Chondrocyte (in vitro differentiated cells): ENCODE measurements at regions not wholly inside any gene's neighbourhood (a gene's known extent, or its start where the extent isn't known, plus 50 kb on each side); places are given as distances from the start of the nearest gene placed in this dataset.

Source experiments
- DNase-seq: peaks from one replicate; pipeline ENCODE4 v3.0.0; 2021; ENCODE audit warnings: mixed read lengths, low spot score
- H3K27ac Mint-ChIP-seq: one replicate; pipeline ENCODE4 v1.8.0; 2021; ENCODE audit warnings: mild to moderate bottlenecking, moderate library complexity, mixed read lengths; ENCODE audit not compliant: unreplicated experiment
- H3K27me3 Mint-ChIP-seq: 2 replicates; pipeline ENCODE4 v1.8.0; 2021; ENCODE audit warnings: low read depth, mixed read lengths
- H3K36me3 Mint-ChIP-seq: 2 replicates; pipeline ENCODE4 v1.8.0; 2021; ENCODE audit warnings: low read depth, mixed read lengths
- H3K4me1 Mint-ChIP-seq: 2 replicates; pipeline ENCODE4 v1.8.0; 2021; ENCODE audit warnings: low read depth, mild to moderate bottlenecking, mixed read lengths
- H3K4me3 Mint-ChIP-seq: one replicate; pipeline ENCODE4 v1.8.0; 2021; ENCODE audit warnings: mild to moderate bottlenecking, moderate library complexity, mixed read lengths; ENCODE audit not compliant: unreplicated experiment
- H3K9me3 Mint-ChIP-seq: 2 replicates; pipeline ENCODE4 v1.8.0; 2021; ENCODE audit warnings: low read depth, mixed read lengths
- TF ChIP-seq, protein P1 (sequence below): fragments of 200-600 bp; sonication (generic); IDR thresholded peaks from 2 replicates; pipeline ENCODE4 v1.5.0; 2021; ENCODE audit warnings: antibody characterized with exemption, mild to moderate bottlenecking, moderate library complexity

DNA sequence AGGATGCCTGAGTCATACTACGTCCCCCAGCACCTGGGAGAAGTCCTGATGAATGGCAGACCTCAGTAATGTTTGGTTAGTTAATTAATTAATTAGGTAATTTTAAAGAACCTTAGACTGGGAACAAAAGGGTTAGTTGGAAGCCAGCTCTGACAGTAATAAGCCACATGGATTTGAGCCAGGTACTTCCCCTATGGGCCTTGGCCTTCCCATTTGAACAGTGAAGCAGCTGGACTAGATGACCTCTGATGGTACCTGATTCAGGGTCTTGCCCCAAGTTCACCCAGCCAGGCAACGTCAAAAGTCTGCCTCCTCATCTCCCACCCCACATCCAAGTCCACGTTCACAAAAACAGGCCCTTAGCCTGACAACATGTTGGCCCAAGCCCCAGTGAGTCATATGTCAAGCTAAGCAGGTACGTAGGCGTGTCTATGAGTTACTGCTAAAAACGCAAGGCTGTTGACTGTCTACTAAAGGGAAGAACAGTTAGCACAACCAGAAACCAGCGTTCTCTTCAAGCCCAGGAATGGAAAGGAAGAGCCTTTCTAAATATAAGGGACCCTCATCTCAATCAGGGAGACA, 303.2 kb downstream of the ACTL7B start:
- Mint-ChIP-seq H3K4me3 (no peak overlapping the region), H3K27ac (no peak overlapping the region), H3K36me3 (no peaks in the 10 kb centered on the region), H3K27me3 (no peaks in the 10 kb centered on the region), H3K4me1 (peaks cover 20% of the 10 kb centered on the region), H3K9me3 (no peaks in the 10 kb centered on the region)
- TF ChIP-seq, protein P1, sequence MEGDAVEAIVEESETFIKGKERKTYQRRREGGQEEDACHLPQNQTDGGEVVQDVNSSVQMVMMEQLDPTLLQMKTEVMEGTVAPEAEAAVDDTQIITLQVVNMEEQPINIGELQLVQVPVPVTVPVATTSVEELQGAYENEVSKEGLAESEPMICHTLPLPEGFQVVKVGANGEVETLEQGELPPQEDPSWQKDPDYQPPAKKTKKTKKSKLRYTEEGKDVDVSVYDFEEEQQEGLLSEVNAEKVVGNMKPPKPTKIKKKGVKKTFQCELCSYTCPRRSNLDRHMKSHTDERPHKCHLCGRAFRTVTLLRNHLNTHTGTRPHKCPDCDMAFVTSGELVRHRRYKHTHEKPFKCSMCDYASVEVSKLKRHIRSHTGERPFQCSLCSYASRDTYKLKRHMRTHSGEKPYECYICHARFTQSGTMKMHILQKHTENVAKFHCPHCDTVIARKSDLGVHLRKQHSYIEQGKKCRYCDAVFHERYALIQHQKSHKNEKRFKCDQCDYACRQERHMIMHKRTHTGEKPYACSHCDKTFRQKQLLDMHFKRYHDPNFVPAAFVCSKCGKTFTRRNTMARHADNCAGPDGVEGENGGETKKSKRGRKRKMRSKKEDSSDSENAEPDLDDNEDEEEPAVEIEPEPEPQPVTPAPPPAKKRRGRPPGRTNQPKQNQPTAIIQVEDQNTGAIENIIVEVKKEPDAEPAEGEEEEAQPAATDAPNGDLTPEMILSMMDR: no peak
- no peak for DNase-seq

DNA sequence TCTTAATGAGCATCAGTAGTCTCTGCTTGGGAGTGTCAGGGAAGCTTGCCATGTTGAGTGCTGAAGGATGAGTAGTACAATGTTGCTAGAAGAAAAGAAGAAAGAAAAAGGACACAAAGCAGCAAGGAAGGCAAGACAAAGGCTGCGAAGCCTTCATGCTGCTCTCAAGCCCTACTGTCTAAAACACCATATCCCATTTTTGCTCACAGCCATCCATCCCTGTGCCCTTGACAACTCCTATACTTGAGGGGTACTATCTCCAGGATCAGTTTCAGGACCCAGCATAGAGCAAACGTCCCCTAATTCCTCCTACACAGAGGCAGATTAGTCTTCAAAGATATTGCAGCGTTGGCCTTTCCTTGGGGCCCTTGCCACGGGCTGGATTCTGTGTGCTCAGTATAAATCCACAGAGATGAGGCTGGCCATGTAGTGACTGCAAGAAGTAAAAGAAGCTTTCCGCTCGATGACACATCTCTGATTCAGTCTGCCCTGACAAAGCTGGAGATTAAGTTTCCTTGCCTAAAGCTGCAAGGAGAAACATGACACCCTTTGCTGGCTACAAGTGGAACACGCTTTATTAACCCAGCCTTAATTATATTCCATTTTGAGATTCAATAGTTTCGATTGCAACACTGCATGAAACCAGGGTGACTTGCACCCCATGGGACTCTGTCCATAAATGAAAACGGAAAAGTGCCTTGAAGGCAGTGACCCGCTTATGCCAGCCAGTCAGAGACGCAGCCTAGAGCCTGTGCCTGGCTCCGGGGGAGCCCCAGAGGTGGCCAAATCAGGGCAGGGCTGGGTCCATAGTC, 304.6 kb downstream of the ACTL7B start:
- H3K36me3 Mint-ChIP-seq: no peaks in the 10 kb centered on the region
- TF ChIP-seq, protein P1: peak; percentile 12
- peak overlapping the region; percentile 39 for H3K27ac Mint-ChIP-seq
- peaks cover 20% of the 10 kb centered on the region for H3K4me1 Mint-ChIP-seq
- no peak overlapping the region for H3K4me3 Mint-ChIP-seq
- no peaks in the 10 kb centered on the region for H3K27me3 Mint-ChIP-seq
- H3K9me3 Mint-ChIP-seq: no peaks in the 10 kb centered on the region
- DNase-seq: no peak

DNA sequence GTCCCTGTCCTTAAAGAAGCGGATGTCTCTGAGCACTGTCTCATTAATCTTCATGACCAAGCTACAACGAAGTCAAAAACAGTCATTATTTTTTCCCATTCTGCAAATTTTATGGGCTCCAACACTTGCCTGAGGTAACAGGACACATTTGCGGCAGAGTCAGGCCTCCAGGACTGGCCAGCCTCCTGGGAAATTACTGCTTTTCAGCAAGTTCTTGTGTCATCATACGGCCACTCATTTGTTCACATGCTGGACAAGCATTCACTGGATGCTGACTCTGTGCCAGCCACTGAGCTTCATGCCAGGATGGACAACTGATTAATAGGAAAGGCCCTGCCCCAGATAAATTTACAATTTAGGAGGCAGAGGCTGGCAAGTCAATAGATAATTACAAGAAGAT, 305.7 kb downstream of the ACTL7B start:
- peaks cover 2% of the 10 kb centered on the region for H3K9me3 Mint-ChIP-seq
- no peak overlapping the region for H3K4me3 Mint-ChIP-seq
- no peak overlapping the region for H3K27ac Mint-ChIP-seq
- H3K4me1 Mint-ChIP-seq: peaks cover 20% of the 10 kb centered on the region
- TF ChIP-seq, protein P1: no peak
- DNase-seq: no peak
- no peaks in the 10 kb centered on the region for H3K27me3 Mint-ChIP-seq
- H3K36me3 Mint-ChIP-seq: no peaks in the 10 kb centered on the region

DNA sequence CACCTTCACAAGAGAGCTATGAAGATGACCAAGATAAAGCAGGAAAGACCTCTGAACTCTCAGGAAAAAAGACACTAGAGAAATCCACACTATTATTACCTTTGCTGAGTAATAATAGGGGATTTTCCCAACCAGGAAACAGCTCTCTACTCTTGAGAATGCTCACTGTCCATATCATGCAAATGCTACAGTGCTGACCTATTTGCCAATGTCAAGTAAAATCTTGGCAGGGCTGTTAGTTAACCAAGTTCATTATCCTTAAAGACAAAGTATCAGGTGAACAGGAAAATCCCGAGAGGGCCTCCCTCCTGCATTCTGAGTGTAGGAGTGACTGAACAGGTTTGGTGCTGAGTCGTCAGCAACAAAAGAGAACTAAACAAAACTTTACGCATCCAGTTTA, 306.6 kb downstream of the ACTL7B start:
- Mint-ChIP-seq H3K27me3 (no peaks in the 10 kb centered on the region), H3K9me3 (peaks cover 2% of the 10 kb centered on the region), H3K36me3 (no peaks in the 10 kb centered on the region), H3K27ac (no peak overlapping the region), H3K4me3 (no peak overlapping the region), H3K4me1 (peaks cover 20% of the 10 kb centered on the region)
- DNase-seq: no peak
- TF ChIP-seq, protein P1: no peak

DNA sequence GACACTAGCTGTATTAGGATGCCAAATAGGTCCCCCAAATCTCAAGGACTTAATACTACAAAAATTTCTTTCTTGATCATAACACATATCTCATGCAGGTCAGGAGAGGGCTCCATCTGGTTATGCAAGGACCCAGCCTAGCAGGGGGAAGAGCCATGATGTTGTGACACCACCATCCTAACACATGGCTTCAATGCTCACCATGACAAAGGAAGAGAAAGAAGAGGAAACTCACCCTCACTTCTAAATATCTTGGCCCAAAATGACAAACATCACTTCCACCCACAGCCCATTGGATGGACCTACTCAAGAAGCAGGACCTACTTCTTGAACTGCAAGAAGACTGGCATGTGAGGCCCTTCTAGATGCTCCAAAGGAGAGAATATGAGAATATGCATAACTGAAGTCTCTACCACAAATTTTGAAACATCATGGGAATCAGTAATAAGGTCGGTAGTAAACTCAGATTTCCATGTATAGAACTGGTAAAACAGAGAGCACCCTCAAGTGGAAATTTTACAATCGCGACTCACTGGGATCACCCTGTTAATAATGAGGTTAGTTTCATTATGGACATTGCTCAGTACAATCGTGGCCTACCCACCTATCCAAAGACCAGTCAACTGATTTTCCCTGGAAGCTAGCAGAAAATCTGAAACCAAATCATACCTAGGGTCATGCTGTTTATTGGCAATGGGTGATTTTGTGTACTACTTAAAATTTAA, 308.2 kb downstream of the ACTL7B start:
- no peak overlapping the region for H3K4me3 Mint-ChIP-seq
- no peaks in the 10 kb centered on the region for H3K36me3 Mint-ChIP-seq
- peaks cover 2% of the 10 kb centered on the region for H3K9me3 Mint-ChIP-seq
- no peaks in the 10 kb centered on the region for H3K27me3 Mint-ChIP-seq
- TF ChIP-seq, protein P1: no peak
- no peak overlapping the region for H3K27ac Mint-ChIP-seq
- peaks cover 18% of the 10 kb centered on the region for H3K4me1 Mint-ChIP-seq
- DNase-seq: no peak
